ENCODE measurements at regions not wholly inside any gene's neighbourhood (a gene's known extent, or its start where the extent isn't known, plus 50 kb on each side); places are given as distances from the start of the nearest gene placed in this dataset.

GRCh38 chr4:157889788-157890187 is 283.0 kb downstream of the GASK1B start:
- TF ChIP-seq CTCF (conservative IDR thresholded peaks at IDR 0.05; ENCODE audit: low read length) (no peak), EZH2phosphoT487 (IDR thresholded peaks at IDR 0.05; ENCODE audit: borderline replicate concordance) (no peak)

All from Loucy (cell line).